Endothelial cell (in vitro differentiated cells): ENCODE measurements at regions not wholly inside any gene's neighbourhood (a gene's known extent, or its start where the extent isn't known, plus 50 kb on each side); places are given as distances from the start of the nearest gene placed in this dataset.
"Not testable (repeated sequence)": the region's sequence is repeated elsewhere in the genome, so short reads cannot be mapped to it uniquely, and the experiment has no call there.

Experiments
- DNase-seq: peaks from one replicate; pipeline ENCODE4 v3.0.0; 2021; ENCODE audit warnings: low spot score
- H3K27ac Mint-ChIP-seq: one replicate; pipeline ENCODE4 v1.8.0; 2021; ENCODE audit warnings: mixed read lengths, inconsistent platforms; ENCODE audit not compliant: unreplicated experiment
- H3K27me3 Mint-ChIP-seq: one replicate; pipeline ENCODE4 v1.8.0; 2021; ENCODE audit warnings: mild to moderate bottlenecking, moderate library complexity, mixed read lengths, inconsistent platforms; ENCODE audit not compliant: unreplicated experiment
- H3K36me3 Mint-ChIP-seq: one replicate; pipeline ENCODE4 v1.8.0; 2021; ENCODE audit warnings: mild to moderate bottlenecking, low read depth, mixed read lengths, inconsistent platforms; ENCODE audit not compliant: unreplicated experiment
- H3K4me1 Mint-ChIP-seq: one replicate; pipeline ENCODE4 v1.8.0; 2021; ENCODE audit warnings: mild to moderate bottlenecking, mixed read lengths, inconsistent platforms; ENCODE audit not compliant: unreplicated experiment
- H3K4me3 Mint-ChIP-seq: one replicate; pipeline ENCODE4 v1.8.0; 2021; ENCODE audit warnings: mild to moderate bottlenecking, mixed read lengths, inconsistent platforms; ENCODE audit not compliant: unreplicated experiment
- H3K9me3 Mint-ChIP-seq: one replicate; pipeline ENCODE4 v1.8.0; 2021; ENCODE audit warnings: mixed read lengths, inconsistent platforms; ENCODE audit not compliant: unreplicated experiment
- TF ChIP-seq, protein P1 (sequence below): fragments of 200-600 bp; sonication (generic); IDR thresholded peaks from one replicate; pipeline ENCODE4 v1.5.0; 2021; ENCODE audit warnings: antibody characterized with exemption; ENCODE audit not compliant: unreplicated experiment

DNA sequence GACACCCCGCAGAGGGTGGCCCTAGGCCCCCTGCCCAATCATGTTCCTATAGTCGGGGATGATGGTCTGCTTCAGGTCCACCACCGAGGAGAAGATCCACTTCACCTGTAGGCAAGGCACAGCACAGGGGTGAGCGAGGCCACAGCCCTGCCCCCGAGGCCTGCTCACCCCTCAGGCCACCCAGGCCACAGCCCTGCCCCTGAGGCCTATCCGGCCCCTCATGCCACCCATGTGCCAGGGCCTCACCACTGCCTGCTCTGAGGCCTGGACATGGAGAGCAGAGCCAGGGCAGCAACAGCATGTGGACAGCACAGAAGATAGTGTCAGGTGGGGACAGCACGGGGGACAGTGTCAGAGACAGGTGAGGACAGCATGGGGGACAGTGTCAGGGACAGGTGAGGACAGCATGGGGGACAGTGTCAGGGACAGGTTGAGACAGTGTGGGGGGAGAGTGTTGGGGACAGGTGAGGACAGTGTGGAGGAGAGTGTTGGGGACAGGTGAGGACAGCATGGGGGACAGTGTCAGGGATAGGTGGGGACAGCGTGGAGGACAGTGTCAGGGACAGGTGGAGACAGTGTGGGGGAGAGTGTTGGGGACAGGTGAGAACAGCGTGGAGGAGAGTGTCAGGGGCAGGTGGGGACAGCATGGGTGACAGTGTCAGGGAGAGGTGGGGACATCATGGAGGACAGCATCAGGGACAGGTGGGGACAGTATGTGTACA is 239.7 kb downstream of the TMEM121 start:
- H3K36me3 Mint-ChIP-seq = peaks cover 27% of the 10 kb centered on the region
- no peak overlapping the region for H3K4me3 Mint-ChIP-seq
- no peak for DNase-seq
- H3K27me3 Mint-ChIP-seq = peaks cover 25% of the 10 kb centered on the region
- H3K4me1 Mint-ChIP-seq = peaks cover 3% of the 10 kb centered on the region
- H3K9me3 Mint-ChIP-seq = peaks cover 29% of the 10 kb centered on the region
- TF ChIP-seq, protein P1, sequence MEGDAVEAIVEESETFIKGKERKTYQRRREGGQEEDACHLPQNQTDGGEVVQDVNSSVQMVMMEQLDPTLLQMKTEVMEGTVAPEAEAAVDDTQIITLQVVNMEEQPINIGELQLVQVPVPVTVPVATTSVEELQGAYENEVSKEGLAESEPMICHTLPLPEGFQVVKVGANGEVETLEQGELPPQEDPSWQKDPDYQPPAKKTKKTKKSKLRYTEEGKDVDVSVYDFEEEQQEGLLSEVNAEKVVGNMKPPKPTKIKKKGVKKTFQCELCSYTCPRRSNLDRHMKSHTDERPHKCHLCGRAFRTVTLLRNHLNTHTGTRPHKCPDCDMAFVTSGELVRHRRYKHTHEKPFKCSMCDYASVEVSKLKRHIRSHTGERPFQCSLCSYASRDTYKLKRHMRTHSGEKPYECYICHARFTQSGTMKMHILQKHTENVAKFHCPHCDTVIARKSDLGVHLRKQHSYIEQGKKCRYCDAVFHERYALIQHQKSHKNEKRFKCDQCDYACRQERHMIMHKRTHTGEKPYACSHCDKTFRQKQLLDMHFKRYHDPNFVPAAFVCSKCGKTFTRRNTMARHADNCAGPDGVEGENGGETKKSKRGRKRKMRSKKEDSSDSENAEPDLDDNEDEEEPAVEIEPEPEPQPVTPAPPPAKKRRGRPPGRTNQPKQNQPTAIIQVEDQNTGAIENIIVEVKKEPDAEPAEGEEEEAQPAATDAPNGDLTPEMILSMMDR = no peak
- no peak overlapping the region for H3K27ac Mint-ChIP-seq

DNA sequence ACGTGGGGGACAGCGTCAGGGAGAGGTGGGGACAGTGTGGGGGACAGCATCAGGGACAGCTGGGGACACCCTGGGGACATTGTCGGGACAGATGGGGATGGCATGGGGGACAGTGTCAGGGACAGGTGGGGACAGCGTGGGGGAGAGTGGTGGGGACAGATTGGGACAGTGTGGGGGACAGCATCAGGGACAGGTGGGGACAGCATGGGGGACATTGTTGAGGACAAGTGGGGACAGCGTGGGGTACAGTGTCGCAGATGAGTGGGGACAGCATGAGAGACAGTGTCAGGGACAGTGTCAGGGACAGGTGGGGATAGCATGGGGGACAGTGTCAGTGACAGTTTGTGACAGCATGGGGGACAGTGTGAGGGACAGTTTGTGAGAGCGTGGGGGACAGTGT is 240.9 kb downstream of the TMEM121 start:
- H3K36me3 Mint-ChIP-seq = peaks cover 20% of the 10 kb centered on the region
- no peak overlapping the region for H3K4me3 Mint-ChIP-seq
- peaks cover 18% of the 10 kb centered on the region for H3K27me3 Mint-ChIP-seq
- DNase-seq = no peak
- no peak overlapping the region for H3K27ac Mint-ChIP-seq
- TF ChIP-seq, protein P1 = no peak
- H3K9me3 Mint-ChIP-seq = peaks cover 21% of the 10 kb centered on the region
- no peaks in the 10 kb centered on the region for H3K4me1 Mint-ChIP-seq

DNA sequence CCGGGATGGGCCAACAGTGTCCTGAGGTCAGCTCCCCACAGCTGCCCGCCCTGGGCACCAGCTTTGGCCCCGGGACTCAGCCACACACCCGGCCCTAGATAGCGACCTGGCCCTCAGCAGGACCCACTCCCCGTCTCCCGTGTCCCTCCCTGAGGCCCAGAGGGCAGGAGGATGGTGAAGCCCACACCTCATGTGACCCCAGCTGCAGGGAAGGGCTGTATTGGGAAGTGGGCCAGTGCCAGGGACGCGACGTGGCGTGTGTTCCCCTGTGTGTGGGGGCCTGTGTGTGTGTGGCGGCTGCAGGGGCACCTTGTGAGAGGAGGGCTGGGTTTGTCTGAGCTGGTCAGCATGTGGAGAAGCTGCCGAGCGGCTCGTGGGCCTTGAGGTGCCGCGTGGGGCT is 241.7 kb downstream of the TMEM121 start:
- Mint-ChIP-seq H3K9me3 (peaks cover 21% of the 10 kb centered on the region), H3K36me3 (peaks cover 20% of the 10 kb centered on the region), H3K27me3 (peaks cover 21% of the 10 kb centered on the region)
- H3K27ac Mint-ChIP-seq, DNase-seq, H3K4me3 Mint-ChIP-seq, H3K4me1 Mint-ChIP-seq: not testable (repeated sequence)

DNA sequence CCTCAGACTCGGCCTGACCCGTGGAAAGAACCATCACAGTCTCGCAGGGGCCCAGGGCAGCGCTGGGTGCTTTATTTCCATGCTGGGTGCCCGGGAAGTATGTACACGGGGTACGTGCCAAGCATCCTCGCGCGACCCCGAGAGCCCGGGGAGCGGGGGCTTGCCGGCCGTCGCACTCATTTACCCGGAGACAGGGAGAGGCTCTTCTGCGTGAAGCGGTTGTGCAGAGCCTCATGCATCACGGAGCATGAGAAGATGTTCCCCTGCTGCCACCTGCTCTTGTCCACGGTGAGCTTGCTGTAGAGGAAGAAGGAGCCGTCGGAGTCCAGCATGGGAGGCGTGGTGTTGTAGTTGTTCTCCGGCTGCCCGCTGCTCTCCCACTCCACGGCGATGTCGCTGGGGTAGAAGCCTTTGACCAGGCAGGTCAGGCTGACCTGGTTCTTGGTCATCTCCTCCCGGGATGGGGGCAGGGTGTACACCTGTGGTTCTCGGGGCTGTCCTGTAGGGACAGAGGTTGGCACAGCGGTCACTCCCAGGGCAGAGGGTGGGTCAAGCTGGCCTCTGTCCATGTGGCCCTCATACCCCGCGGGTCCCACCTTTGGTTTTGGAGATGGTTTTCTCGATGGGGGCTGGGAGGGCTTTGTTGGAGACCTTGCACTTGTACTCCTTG is 242.8 kb downstream of the TMEM121 start:
- peaks cover 20% of the 10 kb centered on the region for H3K36me3 Mint-ChIP-seq
- H3K27ac Mint-ChIP-seq, H3K4me1 Mint-ChIP-seq, H3K4me3 Mint-ChIP-seq, DNase-seq: not testable (repeated sequence)
- peaks cover 28% of the 10 kb centered on the region for H3K27me3 Mint-ChIP-seq
- H3K9me3 Mint-ChIP-seq = peaks cover 24% of the 10 kb centered on the region

GRCh38 chr14:105770619-105771216 is 244.3 kb downstream of the TMEM121 start:
- peaks cover 20% of the 10 kb centered on the region for H3K36me3 Mint-ChIP-seq
- not testable (repeated sequence) for H3K27ac Mint-ChIP-seq, H3K4me1 Mint-ChIP-seq, H3K4me3 Mint-ChIP-seq, DNase-seq
- peaks cover 34% of the 10 kb centered on the region for H3K9me3 Mint-ChIP-seq
- H3K27me3 Mint-ChIP-seq = peaks cover 37% of the 10 kb centered on the region

- H3K9me3 Mint-ChIP-seq = peaks cover 28% of the 10 kb centered on the region
- peaks cover 34% of the 10 kb centered on the region for H3K27me3 Mint-ChIP-seq
- H3K4me3 Mint-ChIP-seq, DNase-seq, H3K27ac Mint-ChIP-seq, H3K4me1 Mint-ChIP-seq: not testable (repeated sequence)
- H3K36me3 Mint-ChIP-seq = peaks cover 16% of the 10 kb centered on the region
Observed at GRCh38 chr14:105771261-105772226, 245.2 kb downstream of the TMEM121 start.

GRCh38 chr14:105772710-105773250 is 246.4 kb downstream of the TMEM121 start:
- H3K27me3 Mint-ChIP-seq = peaks cover 37% of the 10 kb centered on the region
- H3K27ac Mint-ChIP-seq, H3K4me1 Mint-ChIP-seq, DNase-seq, H3K4me3 Mint-ChIP-seq: not testable (repeated sequence)
- peaks cover 33% of the 10 kb centered on the region for H3K9me3 Mint-ChIP-seq
- H3K36me3 Mint-ChIP-seq = peaks cover 16% of the 10 kb centered on the region
